Fibroblast of villous mesenchyme (primary cell): ENCODE measurements at regions not wholly inside any gene's neighbourhood (a gene's known extent, or its start where the extent isn't known, plus 50 kb on each side); places are given as distances from the start of the nearest gene placed in this dataset.
A peak's percentile ranks its signal among the peaks of the same experiment; 100 is the strongest.
"Not testable (repeated sequence)": the region's sequence is repeated elsewhere in the genome, so short reads cannot be mapped to it uniquely, and the experiment has no call there.

Experiments
- DNase-seq: peaks from one replicate; pipeline ENCODE4 v3.0.0-alpha.2; 2010; ENCODE audit warnings: low read depth
- H3K4me3 ChIP-seq: 2 replicates; pipeline ENCODE4 v1.5.1; 2011; ENCODE audit warnings: low read depth, mild to moderate bottlenecking, low read length
- CTCF ChIP-seq: IDR thresholded peaks from 2 replicates; pipeline ENCODE4 v1.5.1; 2012; ENCODE audit warnings: low read depth, mild to moderate bottlenecking, low read length; ENCODE audit not compliant: insufficient read depth

GRCh38 chr12:85466890-85467289 lies 186.9 kb downstream of the ALX1 start:
- H3K4me3 ChIP-seq, result no peak overlapping the region
- TF ChIP-seq CTCF, result no peak
- no peak for DNase-seq

DNA sequence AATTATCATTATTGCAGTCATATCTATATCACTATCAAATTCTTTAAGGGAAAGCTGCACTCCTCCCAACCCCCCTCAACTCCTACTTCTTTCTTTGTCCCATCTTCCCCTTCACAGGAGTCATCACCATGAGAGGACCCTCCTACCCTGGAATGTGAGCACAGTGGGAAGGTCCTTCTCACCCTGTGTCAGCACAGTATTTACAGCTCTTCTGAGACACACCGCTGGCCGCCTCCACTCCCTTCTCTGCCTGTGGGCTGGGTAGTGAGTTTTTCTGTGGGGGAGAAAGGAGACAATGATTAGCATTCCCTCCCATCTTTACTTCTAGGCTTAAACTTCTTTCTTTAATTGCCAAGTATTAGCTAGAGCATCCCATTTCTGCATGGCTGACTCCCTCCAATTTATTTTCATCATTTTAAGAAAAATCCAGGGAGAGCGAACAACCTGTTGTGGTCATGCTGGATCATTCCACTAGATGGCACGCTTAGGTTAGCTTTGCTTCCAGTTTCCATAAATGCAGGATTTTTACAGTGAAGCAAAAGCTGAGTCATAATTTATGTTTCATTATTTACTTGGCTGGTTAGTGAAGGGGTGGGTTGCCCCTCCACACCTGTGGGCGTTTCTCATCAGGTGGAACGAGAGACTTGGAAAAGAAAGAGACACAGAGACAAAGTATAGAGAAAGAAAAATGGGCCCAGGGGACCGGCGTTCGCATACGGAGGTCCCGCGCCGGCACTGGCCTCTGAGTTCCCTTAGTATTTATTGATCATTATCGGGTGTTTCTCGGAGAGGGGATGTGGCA lies 188.5 kb downstream of the ALX1 start:
- H3K4me3 ChIP-seq, result peak overlapping the region; percentile 46
- DNase-seq, result peak; percentile 74
- peak; percentile 87 for TF ChIP-seq CTCF

DNA sequence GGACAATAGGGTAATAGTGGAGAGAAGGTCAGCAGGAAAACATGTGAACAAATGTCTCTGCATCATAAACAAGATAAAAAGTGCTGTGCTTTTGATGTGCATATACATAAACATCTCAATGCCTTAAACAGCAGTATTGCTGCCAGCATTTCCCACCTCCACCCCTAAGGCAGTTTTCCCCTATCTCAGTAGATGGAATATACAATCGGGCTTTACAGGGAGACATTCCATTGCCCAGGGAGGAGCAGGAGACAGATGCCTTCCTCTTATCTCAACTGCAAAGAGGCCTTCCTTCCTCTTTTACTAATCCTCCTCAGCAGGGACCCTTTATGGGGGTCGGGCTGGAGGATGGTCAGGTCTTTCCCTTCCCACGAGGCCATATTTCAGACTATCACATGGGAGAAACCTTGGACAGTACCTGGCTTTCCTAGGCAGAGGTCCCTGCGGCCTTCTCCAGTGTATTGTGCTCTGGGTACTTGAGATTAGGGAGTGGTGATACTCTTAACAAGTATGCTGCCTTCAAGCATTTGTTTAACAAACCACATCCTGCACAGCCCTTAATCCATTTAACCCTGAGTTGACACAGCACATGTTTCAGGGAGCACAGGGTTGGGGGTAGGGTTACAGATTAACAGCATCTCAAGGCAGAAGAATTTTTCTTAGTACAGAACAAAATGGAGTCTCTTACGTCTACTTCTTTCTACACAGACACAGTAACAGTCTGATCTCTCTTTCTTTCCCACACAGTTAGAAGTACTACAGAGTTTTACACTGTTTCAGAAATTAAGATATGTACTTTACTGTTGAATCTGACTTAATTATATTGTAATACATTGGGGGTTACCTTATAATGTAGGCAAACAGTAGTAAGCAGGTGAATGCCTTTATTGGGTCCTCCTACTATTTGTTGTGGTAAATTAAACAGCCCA lies 189.4 kb downstream of the ALX1 start:
- DNase-seq, result peak; percentile 60
- H3K4me3 ChIP-seq, result peak overlapping the region; percentile 46

DNA sequence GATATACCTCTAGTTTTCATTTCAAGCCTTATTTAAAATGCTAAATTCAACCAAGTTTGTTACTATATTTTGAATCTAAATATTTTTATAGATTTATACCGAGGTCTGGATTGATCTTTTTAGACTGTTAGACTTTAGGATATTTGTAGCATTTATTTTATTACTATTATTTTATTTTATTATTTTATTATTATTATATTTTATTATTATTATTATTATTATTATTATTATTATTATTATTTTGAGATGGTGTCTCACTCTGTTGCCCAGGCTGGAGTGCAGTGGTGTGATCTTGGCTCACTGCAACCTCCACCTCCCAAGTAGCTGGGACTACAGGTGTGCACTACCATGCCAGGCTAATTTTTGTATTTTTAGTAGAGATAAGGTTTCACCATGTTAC lies 195.3 kb downstream of the ALX1 start:
- H3K4me3 ChIP-seq, DNase-seq: not testable (repeated sequence)

DNA sequence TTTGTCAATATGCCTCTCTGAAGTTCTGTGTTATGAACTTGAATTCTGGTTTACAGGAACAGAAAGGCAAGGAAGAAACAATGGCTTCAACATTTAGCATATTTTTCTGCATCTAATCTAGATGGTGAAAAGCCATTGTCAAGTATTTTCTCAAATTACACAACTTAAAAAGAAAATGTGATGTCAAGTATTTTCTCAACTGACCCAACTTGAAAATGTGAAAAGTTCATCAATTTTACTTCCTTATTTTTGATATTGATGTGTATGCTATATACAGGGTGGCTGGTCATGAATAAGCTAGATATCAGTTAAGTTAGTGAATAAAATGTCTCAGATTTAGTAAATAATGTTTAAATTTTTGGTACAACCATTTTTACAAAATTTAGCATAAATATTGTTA lies 196.7 kb downstream of the ALX1 start:
- no peak for TF ChIP-seq CTCF
- H3K4me3 ChIP-seq, result no peak overlapping the region
- DNase-seq, result no peak

DNA sequence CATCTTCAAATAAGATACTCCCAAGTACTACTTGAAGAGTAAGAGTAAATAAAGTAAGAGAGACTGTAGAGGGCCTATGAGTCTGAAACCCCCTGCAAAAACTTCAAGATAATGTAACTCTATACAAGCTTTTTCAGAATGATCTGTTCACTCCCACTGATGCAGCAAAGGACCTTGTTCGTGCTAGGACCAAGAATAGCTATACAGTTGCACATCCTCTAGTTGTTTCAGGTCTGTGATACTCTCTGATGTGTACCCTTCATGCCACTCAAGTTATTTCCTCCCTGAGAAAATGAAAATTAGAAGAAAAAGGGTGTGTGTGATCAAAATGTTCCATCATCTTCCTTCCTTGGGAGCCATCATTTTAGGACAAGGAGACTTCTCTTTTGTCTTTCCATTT lies 204.4 kb downstream of the ALX1 start:
- no peak for DNase-seq
- no peak overlapping the region for H3K4me3 ChIP-seq
- no peak for TF ChIP-seq CTCF

- H3K4me3 ChIP-seq, result no peak overlapping the region
- DNase-seq, result no peak
- no peak for TF ChIP-seq CTCF
Observed at GRCh38 chr12:85489194-85489593, 209.2 kb downstream of the ALX1 start.
